ENCODE measurements at regions not wholly inside any gene's neighbourhood (a gene's known extent, or its start where the extent isn't known, plus 50 kb on each side); places are given as distances from the start of the nearest gene placed in this dataset.

DNA sequence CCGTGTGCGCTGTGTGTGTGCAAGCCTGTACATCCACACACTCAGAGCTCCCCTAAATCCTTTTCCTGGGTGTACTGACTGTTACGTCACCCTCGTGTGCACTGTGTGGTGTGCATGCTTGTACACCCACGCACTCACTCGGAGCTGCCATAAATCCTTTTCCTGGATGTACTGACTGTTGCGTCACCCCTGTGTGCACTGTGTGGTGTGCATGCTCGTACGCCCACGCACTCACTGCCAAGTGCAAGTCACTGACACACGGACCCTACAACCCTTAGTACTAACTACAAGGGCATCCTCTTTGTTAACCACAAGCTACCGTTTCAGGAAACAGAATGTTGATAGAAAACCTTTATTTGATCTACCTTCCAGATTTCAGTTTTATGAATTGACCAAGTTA is 983.4 kb downstream of the EFNB2 start:
- TF ChIP-seq, protein P1, sequence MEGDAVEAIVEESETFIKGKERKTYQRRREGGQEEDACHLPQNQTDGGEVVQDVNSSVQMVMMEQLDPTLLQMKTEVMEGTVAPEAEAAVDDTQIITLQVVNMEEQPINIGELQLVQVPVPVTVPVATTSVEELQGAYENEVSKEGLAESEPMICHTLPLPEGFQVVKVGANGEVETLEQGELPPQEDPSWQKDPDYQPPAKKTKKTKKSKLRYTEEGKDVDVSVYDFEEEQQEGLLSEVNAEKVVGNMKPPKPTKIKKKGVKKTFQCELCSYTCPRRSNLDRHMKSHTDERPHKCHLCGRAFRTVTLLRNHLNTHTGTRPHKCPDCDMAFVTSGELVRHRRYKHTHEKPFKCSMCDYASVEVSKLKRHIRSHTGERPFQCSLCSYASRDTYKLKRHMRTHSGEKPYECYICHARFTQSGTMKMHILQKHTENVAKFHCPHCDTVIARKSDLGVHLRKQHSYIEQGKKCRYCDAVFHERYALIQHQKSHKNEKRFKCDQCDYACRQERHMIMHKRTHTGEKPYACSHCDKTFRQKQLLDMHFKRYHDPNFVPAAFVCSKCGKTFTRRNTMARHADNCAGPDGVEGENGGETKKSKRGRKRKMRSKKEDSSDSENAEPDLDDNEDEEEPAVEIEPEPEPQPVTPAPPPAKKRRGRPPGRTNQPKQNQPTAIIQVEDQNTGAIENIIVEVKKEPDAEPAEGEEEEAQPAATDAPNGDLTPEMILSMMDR (IDR thresholded peaks at IDR 0.05) = no peak
- TF ChIP-seq POLR2A (IDR thresholded peaks at IDR 0.05) = no peak

Measured in right lobe of liver (tissue), 4 donors.